ENCODE measurements at regions not wholly inside any gene's neighbourhood (a gene's known extent, or its start where the extent isn't known, plus 50 kb on each side); places are given as distances from the start of the nearest gene placed in this dataset.

DNA sequence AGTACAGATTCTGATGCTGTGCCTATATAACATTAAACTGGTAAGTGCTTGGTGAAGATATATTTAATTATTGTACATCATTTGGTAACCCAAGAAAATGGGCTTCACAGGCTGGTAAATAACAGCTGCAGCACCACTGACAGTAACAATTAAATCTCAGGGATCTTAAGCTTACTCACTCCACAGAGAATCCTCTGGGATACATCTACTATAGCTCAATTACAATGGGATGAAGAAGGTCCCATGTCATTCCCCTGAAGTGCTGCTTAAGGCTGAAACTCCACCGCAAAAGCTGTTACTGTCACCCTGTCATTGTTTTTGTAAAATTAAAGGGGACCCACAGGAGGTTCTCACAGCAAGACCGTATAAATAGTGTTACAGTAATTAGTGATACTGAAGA, 153.0 kb downstream of the IMPG2 start:
- Histone ChIP-seq H3K27me3 (no peaks in the 10 kb centered on the region), H3K4me1 (no peaks in the 10 kb centered on the region), H3K4me3 (no peak overlapping the region), H3K9me3 (no peaks in the 10 kb centered on the region), H3K27ac (no peak overlapping the region), H3K36me3 (no peaks in the 10 kb centered on the region)
- TF ChIP-seq POLR2A (IDR thresholded peaks at IDR 0.05) = no peak
- TF ChIP-seq, protein P1, sequence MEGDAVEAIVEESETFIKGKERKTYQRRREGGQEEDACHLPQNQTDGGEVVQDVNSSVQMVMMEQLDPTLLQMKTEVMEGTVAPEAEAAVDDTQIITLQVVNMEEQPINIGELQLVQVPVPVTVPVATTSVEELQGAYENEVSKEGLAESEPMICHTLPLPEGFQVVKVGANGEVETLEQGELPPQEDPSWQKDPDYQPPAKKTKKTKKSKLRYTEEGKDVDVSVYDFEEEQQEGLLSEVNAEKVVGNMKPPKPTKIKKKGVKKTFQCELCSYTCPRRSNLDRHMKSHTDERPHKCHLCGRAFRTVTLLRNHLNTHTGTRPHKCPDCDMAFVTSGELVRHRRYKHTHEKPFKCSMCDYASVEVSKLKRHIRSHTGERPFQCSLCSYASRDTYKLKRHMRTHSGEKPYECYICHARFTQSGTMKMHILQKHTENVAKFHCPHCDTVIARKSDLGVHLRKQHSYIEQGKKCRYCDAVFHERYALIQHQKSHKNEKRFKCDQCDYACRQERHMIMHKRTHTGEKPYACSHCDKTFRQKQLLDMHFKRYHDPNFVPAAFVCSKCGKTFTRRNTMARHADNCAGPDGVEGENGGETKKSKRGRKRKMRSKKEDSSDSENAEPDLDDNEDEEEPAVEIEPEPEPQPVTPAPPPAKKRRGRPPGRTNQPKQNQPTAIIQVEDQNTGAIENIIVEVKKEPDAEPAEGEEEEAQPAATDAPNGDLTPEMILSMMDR (IDR thresholded peaks at IDR 0.05) = no peak
- no peak for DNase-seq
- intact Hi-C loops (cut with DNase I; ENCODE audit: low total_unique reads) = no loop called here

DNA sequence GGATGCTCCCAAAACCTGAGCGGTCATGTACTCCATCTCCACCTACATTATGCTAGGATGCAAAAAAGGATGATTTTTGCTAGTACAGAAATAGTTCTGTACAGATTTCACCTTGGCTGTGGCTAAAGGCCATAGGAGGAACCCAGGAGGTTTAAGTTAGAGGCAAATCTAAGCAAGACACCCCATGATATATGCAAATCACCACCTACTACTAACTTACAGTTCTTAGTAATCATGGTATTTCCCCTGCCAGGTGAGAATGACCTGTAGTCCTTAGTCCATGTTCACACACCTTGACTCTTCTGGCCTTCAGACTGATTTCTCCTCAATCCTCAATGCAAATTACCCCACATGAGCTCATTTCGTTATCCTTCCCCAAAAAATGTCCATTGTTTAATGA, 154.2 kb downstream of the IMPG2 start:
- no peak overlapping the region for H3K4me3 ChIP-seq
- no peak overlapping the region for H3K27ac ChIP-seq
- no peaks in the 10 kb centered on the region for H3K4me1 ChIP-seq
- no peaks in the 10 kb centered on the region for H3K9me3 ChIP-seq
- H3K36me3 ChIP-seq = no peaks in the 10 kb centered on the region
- no peak for TF ChIP-seq POLR2A (IDR thresholded peaks at IDR 0.05)
- TF ChIP-seq, protein P1 (IDR thresholded peaks at IDR 0.05) = no peak
- intact Hi-C loops (cut with DNase I; ENCODE audit: low total_unique reads) = no loop called here
- no peak for DNase-seq
- H3K27me3 ChIP-seq = no peaks in the 10 kb centered on the region

DNA sequence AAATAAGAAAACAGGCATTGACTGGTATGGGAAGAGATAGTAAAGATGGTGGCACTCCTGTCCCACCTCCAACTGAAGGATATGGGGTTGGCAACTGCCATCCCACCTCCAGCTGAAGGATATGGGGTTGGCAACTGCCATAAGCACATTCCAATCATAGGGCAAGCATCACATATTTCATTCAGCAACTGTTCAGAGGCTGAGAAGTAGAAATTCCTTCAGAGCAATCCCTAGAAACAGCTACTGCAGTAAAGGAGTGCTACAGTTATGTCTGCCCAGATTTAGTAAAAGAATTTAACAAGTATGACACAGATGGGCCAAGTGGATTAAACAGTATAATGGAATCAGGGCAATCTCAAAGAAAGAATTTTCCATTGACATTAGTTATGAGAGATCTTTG, 156.8 kb downstream of the IMPG2 start:
- no peaks in the 10 kb centered on the region for H3K4me1 ChIP-seq
- no peak overlapping the region for H3K27ac ChIP-seq
- no peak for DNase-seq
- H3K36me3 ChIP-seq = no peaks in the 10 kb centered on the region
- intact Hi-C loops (cut with DNase I; ENCODE audit: low total_unique reads) = no loop called here
- TF ChIP-seq POLR2A (IDR thresholded peaks at IDR 0.05) = no peak
- TF ChIP-seq, protein P1 (IDR thresholded peaks at IDR 0.05) = no peak
- H3K9me3 ChIP-seq = no peaks in the 10 kb centered on the region
- H3K4me3 ChIP-seq = no peak overlapping the region
- H3K27me3 ChIP-seq = no peaks in the 10 kb centered on the region

DNA sequence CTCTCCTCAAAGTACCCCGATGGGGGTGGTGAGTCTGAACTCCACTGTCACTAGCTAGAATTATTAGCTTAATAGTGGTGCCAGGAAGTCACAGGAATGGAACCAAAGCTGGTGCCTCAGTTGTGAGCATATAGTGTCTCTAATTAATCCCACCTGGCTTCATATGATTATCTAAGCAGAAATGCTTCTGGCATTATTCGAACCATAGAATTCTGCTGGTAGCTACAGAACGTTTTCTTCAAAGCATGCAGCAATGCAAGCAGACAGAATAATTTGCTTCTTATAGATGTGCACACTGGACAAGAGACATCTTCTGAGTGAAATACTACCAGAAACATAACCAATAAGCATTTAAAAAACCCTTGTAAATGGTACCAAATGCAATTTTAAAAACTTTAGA, 160.9 kb downstream of the IMPG2 start:
- no peak for TF ChIP-seq POLR2A (IDR thresholded peaks at IDR 0.05)
- TF ChIP-seq, protein P1 (IDR thresholded peaks at IDR 0.05) = no peak

DNA sequence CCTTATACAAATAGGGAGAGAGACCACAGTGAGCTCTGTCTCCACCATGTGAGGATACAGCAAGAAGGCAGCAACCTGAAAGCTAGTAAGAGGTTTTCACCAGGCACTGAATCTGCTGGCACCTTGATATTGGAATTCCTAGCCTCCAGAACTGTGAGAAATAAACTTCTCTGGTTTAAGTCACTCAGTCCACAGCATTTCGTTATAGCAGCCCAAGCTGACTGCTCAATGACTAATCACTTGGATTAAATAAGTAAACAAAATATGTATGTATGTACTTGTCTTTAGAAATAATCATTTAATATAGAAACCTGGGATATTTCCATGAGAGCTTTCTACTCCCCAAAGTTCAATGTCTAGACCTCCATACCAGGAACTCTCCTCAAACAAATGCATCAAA, 162.0 kb downstream of the IMPG2 start:
- TF ChIP-seq POLR2A (IDR thresholded peaks at IDR 0.05) = no peak
- TF ChIP-seq, protein P1 (IDR thresholded peaks at IDR 0.05) = no peak
- Histone ChIP-seq H3K4me3 (no peak overlapping the region), H3K4me1 (no peaks in the 10 kb centered on the region), H3K36me3 (no peaks in the 10 kb centered on the region), H3K27ac (no peak overlapping the region), H3K27me3 (no peaks in the 10 kb centered on the region), H3K9me3 (no peaks in the 10 kb centered on the region)
- no peak for DNase-seq
- intact Hi-C loops (cut with DNase I; ENCODE audit: low total_unique reads) = no loop called here

More for the DNA sequence above, 160.9 kb downstream of the IMPG2 start:
- Histone ChIP-seq H3K36me3 (no peaks in the 10 kb centered on the region), H3K27me3 (no peaks in the 10 kb centered on the region), H3K27ac (no peak overlapping the region), H3K4me3 (no peak overlapping the region), H3K9me3 (no peaks in the 10 kb centered on the region), H3K4me1 (no peaks in the 10 kb centered on the region)
- intact Hi-C loops (cut with DNase I; ENCODE audit: low total_unique reads) = no loop called here
- DNase-seq = no peak

Measured in uterus (tissue), 3 donors.